Hepatocyte (in vitro differentiated cells): ENCODE measurements at regions not wholly inside any gene's neighbourhood (a gene's known extent, or its start where the extent isn't known, plus 50 kb on each side); places are given as distances from the start of the nearest gene placed in this dataset.
"Not testable (repeated sequence)": the region's sequence is repeated elsewhere in the genome, so short reads cannot be mapped to it uniquely, and the experiment has no call there.

Experiments
- DNase-seq: peaks from one replicate; pipeline ENCODE4 v3.0.0-alpha.2; 2016; ENCODE audit warnings: low spot score
- H2AFZ ChIP-seq: fragments of 200-600 bp; sonication (generic); 2 replicates; pipeline ENCODE4 v1.6.0; 2016; ENCODE audit warnings: antibody characterized with exemption, mild to moderate bottlenecking
- H3K27ac ChIP-seq: fragments of 200-600 bp; sonication (generic); 2 replicates; pipeline ENCODE4 v1.5.1; 2016; ENCODE audit warnings: mild to moderate bottlenecking
- H3K27me3 ChIP-seq: fragments of 200-600 bp; sonication (generic); 2 replicates; pipeline ENCODE4 v1.6.1; 2016
- H3K36me3 ChIP-seq: fragments of 200-600 bp; sonication (generic); replicated peaks from 2 replicates; pipeline ENCODE4 v1.5.1; 2016; ENCODE audit warnings: low read depth; ENCODE audit not compliant: insufficient read depth
- H3K4me1 ChIP-seq: fragments of 200-600 bp; sonication (generic); 2 replicates; pipeline ENCODE4 v1.5.1; 2016; ENCODE audit warnings: mild to moderate bottlenecking, moderate library complexity; ENCODE audit not compliant: insufficient read depth
- H3K4me2 ChIP-seq: fragments of 200-600 bp; sonication (generic); 2 replicates; pipeline ENCODE4 v1.6.0; 2016
- H3K4me3 ChIP-seq: fragments of 200-600 bp; sonication (generic); 2 replicates; pipeline ENCODE4 v1.5.1; 2016; ENCODE audit warnings: mild to moderate bottlenecking
- H3K79me2 ChIP-seq: fragments of 200-600 bp; sonication (generic); 2 replicates; pipeline ENCODE4 v1.6.0; 2017; ENCODE audit warnings: mild to moderate bottlenecking
- H3K9me2 ChIP-seq: fragments of 200-600 bp; sonication (generic); replicated peaks from 2 replicates; pipeline ENCODE4 v1.6.0; 2017; ENCODE audit warnings: mild to moderate bottlenecking; ENCODE audit not compliant: insufficient read depth
- H3K9me3 ChIP-seq: fragments of 200-600 bp; sonication (generic); 2 replicates; pipeline ENCODE4 v1.5.1; 2016; ENCODE audit warnings: low read depth, mild to moderate bottlenecking
- H4K20me1 ChIP-seq: fragments of 200-600 bp; sonication (generic); 2 replicates; pipeline ENCODE4 v1.6.0; 2016; ENCODE audit warnings: mild to moderate bottlenecking; ENCODE audit not compliant: insufficient read depth, poor library complexity, severe bottlenecking
- EZH2 ChIP-seq: fragments of 200-600 bp; sonication (generic); IDR thresholded peaks from 2 replicates; pipeline ENCODE4 v1.6.1; 2016; ENCODE audit warnings: antibody characterized with exemption, mild to moderate bottlenecking, borderline replicate concordance
- EZH2phosphoT487 ChIP-seq: fragments of 200-600 bp; sonication (generic); IDR thresholded peaks from one replicate; pipeline ENCODE4 v1.6.1; 2018; ENCODE audit warnings: antibody characterized with exemption, mild to moderate bottlenecking, low read depth, moderate library complexity; ENCODE audit not compliant: unreplicated experiment, severe bottlenecking
- WGBS: methylation state at CpG from one replicate; pipeline ENCODE4 v1.1.6; 2016; ENCODE audit warnings: low lambda C conversion rate; ENCODE audit errors: missing lambda C conversion rate; 5-methylcytosine and 5-hydroxymethylcytosine counted together
- TF ChIP-seq, protein P1 (sequence below): fragments of 200-600 bp; sonication (generic); IDR thresholded peaks from 2 replicates; pipeline ENCODE4 v1.5.1; 2016; ENCODE audit warnings: antibody characterized with exemption, mild to moderate bottlenecking; ENCODE audit not compliant: poor library complexity

DNA sequence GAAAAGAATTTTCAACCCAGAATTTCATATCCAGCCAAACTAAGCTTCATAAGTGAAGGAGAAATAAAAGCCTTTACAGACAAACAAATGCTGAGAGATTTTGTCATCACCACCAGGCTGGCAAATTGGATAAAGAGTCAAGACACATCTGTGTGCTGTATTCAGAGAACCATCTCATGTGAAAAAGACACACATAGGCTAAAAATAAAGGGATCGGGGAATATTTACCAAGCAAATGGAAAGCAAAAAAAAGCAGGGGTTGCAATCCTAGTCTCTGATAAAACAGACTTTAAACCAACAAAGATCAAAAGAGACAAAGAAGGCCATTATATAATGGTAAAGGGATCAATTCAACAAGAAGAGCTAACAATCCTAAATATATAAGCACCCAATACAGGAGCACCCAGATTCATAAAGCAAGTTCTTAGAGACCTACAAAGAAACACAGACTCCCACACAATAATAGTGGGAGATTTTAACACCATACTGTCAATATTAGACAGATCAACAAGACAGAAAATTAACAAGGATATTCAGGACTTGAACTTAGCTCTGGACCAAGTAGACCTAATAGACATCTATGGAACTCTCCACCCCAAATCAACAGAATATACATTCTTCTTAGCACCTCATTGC, 55.9 kb upstream of the ACSM6 start:
- not testable (repeated sequence) for H4K20me1 ChIP-seq, H3K27ac ChIP-seq, H3K4me1 ChIP-seq, DNase-seq, H3K79me2 ChIP-seq, H3K9me3 ChIP-seq, H3K9me2 ChIP-seq, H3K27me3 ChIP-seq, H3K4me3 ChIP-seq, H3K36me3 ChIP-seq, H2AFZ ChIP-seq, H3K4me2 ChIP-seq
- WGBS = 55% methylated on average over 1 of the region's 1 CpG

DNA sequence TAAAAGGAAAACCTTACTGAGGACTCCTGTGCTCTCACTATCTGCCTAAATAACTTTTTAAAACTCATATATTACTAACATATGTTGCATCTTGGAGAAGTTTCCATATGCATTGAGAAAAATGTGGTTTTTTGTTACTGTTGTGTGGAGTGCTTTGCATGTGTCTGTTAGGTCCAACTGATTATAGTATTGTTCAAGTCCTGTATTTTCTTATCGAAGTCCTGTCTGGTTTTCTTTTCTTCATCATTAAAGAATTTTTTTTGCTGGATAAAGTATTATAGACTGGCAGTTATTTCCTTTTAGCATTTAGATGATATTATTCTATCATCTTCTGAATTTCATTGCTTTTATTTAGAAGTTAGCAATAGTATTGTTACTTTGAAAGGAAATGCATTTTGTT, 59.5 kb upstream of the ACSM6 start:
- Histone ChIP-seq H3K4me1 (no peaks in the 10 kb centered on the region), H4K20me1 (no peaks in the 10 kb centered on the region), H2AFZ (no peak overlapping the region), H3K79me2 (no peaks in the 10 kb centered on the region), H3K4me2 (no peak overlapping the region), H3K27me3 (no peaks in the 10 kb centered on the region), H3K9me2 (no peaks in the 10 kb centered on the region), H3K27ac (no peak overlapping the region), H3K9me3 (no peaks in the 10 kb centered on the region), H3K4me3 (no peak overlapping the region), H3K36me3 (no peaks in the 10 kb centered on the region)
- DNase-seq = no peak
- WGBS = 91% methylated on average over 1 of the region's 1 CpG
- TF ChIP-seq EZH2phosphoT487 (no peak), EZH2 (no peak)
- TF ChIP-seq, protein P1, sequence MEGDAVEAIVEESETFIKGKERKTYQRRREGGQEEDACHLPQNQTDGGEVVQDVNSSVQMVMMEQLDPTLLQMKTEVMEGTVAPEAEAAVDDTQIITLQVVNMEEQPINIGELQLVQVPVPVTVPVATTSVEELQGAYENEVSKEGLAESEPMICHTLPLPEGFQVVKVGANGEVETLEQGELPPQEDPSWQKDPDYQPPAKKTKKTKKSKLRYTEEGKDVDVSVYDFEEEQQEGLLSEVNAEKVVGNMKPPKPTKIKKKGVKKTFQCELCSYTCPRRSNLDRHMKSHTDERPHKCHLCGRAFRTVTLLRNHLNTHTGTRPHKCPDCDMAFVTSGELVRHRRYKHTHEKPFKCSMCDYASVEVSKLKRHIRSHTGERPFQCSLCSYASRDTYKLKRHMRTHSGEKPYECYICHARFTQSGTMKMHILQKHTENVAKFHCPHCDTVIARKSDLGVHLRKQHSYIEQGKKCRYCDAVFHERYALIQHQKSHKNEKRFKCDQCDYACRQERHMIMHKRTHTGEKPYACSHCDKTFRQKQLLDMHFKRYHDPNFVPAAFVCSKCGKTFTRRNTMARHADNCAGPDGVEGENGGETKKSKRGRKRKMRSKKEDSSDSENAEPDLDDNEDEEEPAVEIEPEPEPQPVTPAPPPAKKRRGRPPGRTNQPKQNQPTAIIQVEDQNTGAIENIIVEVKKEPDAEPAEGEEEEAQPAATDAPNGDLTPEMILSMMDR = no peak

DNA sequence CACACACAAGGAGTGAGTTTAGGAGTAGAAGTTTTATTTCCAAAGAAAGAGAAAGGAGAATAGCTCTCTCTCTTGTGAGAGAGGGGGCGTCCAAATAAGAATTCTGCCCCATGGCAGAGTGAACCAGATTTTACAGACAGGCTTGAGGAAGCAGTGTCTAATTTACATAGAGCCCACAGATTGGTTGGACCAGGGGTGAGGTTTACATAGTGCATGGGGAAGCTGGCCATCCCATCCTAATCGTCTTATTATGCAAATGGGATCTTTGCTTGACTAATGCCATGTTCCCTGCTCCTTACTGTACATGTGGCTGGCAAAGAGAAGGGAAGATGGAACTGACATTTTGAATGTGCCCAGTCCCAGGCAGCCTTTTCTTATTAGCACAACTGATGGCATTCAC, 60.0 kb upstream of the ACSM6 start:
- no peak for TF ChIP-seq EZH2phosphoT487
- no peak for TF ChIP-seq EZH2
- TF ChIP-seq, protein P1 = no peak
- Histone ChIP-seq H3K9me2 (no peaks in the 10 kb centered on the region), H3K4me3 (no peak overlapping the region), H3K36me3 (no peaks in the 10 kb centered on the region), H3K4me1 (no peaks in the 10 kb centered on the region), H3K79me2 (no peaks in the 10 kb centered on the region), H3K9me3 (no peaks in the 10 kb centered on the region), H3K4me2 (no peak overlapping the region), H3K27me3 (no peaks in the 10 kb centered on the region), H2AFZ (no peak overlapping the region), H3K27ac (no peak overlapping the region), H4K20me1 (no peaks in the 10 kb centered on the region)
- no peak for DNase-seq
- 83% methylated on average over 2 of the region's 2 CpGs for WGBS

DNA sequence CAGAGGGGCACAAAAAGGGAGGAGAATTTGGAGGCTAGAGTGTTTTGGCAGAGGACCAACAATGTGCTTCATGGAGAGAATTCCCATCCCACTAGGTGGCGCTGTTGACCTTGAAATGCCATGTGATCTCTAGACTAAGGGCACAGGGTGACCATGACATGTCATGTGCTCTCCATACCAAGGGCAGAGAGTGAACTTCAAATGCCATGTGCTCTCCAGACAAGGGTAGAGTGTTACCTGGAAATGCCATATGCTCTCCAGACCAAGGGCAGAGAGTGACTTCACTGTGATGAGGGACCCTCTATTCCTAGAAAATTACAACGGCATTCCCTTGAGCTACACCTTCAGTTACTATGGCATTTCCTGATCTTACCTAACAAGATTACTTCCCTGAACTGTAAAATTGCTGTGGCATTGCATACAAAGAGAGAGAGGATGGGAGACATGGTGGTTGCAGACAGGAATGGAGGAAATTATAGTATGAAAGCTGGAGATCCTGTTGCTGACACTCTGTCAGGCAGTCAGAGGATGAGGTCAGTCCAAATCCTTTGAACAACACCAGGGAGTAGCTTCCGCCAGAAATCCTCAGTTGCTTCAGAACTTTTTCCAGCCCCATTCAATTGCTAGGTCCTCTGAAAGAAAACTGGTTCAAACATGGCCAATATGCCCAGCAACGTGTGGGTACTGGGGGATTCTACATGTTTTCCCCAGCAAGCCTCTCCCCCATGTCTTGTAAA, 60.9 kb upstream of the ACSM6 start:
- no peaks in the 10 kb centered on the region for H3K27me3 ChIP-seq
- H3K4me1 ChIP-seq = no peaks in the 10 kb centered on the region
- no peaks in the 10 kb centered on the region for H3K36me3 ChIP-seq
- H3K9me2 ChIP-seq = no peaks in the 10 kb centered on the region
- H3K9me3 ChIP-seq = no peaks in the 10 kb centered on the region
- no peak overlapping the region for H3K4me3 ChIP-seq
- no peak overlapping the region for H3K4me2 ChIP-seq
- peak; percentile 86 for DNase-seq
- H2AFZ ChIP-seq = no peak overlapping the region
- TF ChIP-seq EZH2 (no peak), EZH2phosphoT487 (no peak)
- TF ChIP-seq, protein P1 = peak; percentile 66
- no peak overlapping the region for H3K27ac ChIP-seq
- 72% methylated on average over 4 of the region's 4 CpGs for WGBS
- H3K79me2 ChIP-seq = no peaks in the 10 kb centered on the region
- H4K20me1 ChIP-seq = no peaks in the 10 kb centered on the region

DNA sequence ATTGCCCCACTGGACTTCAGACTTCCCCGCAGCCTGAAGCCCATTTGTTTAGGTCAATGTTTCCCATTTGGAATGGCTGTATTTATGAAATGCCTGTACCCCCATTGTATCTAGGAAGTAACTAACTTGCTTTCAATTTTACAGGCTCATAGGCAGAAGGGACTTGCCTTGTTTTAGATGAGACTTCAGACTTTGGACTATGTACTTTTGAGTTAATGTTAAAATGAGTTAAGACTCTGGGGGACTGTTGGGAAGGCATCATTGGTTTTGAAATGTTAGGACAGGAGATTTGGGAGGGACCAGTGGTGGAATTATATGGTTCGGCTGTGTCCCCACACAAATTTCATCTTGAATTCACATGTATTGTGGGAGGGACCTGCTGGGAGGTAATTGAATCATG, 61.1 kb upstream of the CYP2C8 start:
- H3K9me2 ChIP-seq, DNase-seq, H4K20me1 ChIP-seq, H2AFZ ChIP-seq, H3K27ac ChIP-seq, H3K27me3 ChIP-seq, H3K4me2 ChIP-seq, H3K36me3 ChIP-seq, H3K9me3 ChIP-seq, H3K4me1 ChIP-seq, H3K4me3 ChIP-seq, H3K79me2 ChIP-seq: not testable (repeated sequence)
- WGBS = 97% methylated on average over 2 of the region's 2 CpGs
